H1 (cell line): ENCODE measurements at regions not wholly inside any gene's neighbourhood (a gene's known extent, or its start where the extent isn't known, plus 50 kb on each side); places are given as distances from the start of the nearest gene placed in this dataset.
A peak's percentile ranks its signal among the peaks of the same experiment; 100 is the strongest.

Source experiments
- CTCF ChIA-PET: fragments of 300-600 bp; sonication (Branson Sonifier 250); formaldehyde crosslinking; loops from one replicate; lab custom pipeline; 2021; ENCODE audit not compliant: partially characterized antibody; lab: Charles Lee
- POLR2A ChIA-PET: fragments of 300-600 bp; sonication (Branson Sonifier 250); formaldehyde crosslinking; loops from one replicate; lab custom pipeline; 2021; ENCODE audit warnings: inconsistent platforms; ENCODE audit not compliant: partially characterized antibody; lab: Charles Lee
- DNase-seq, 2 experiments: peaks; one replicate each; pipeline versions ENCODE4 v3.0.0 to v3.0.0-alpha.2; 2010 to 2022; ENCODE audit warnings: low spot score in 2 of 2, low read depth in 1 of 2, mixed read lengths in 1 of 2
- FAIRE-seq: peaks from 2 replicates; lab custom pipeline; 2011; peaks lifted over from hg19 to GRCh38; lab: Jason Lieb, UNC
- H2AFZ ChIP-seq: 2 replicates; pipeline ENCODE4 v1.8.1; 2012; ENCODE audit warnings: low read length, inconsistent platforms
- H2AK5ac ChIP-seq: 2 replicates; pipeline ENCODE4 v1.6.1; 2013; ENCODE audit warnings: low read depth, low read length
- H2BK120ac ChIP-seq: replicated peaks from 2 replicates; pipeline ENCODE3; 2013; ENCODE audit warnings: low read depth, low read length, inconsistent platforms
- H2BK12ac ChIP-seq: 2 replicates; pipeline ENCODE4 v1.6.1; 2013; ENCODE audit warnings: low read depth, low read length
- H2BK15ac ChIP-seq: 2 replicates; pipeline ENCODE4 v1.6.1; 2013; ENCODE audit warnings: low read length
- H2BK20ac ChIP-seq: 2 replicates; pipeline ENCODE4 v1.6.1; 2013; ENCODE audit warnings: low read length
- H2BK5ac ChIP-seq: 2 replicates; pipeline ENCODE4 v1.6.1; 2013; ENCODE audit warnings: low read depth, low read length
- H3K14ac ChIP-seq: 2 replicates; pipeline ENCODE4 v1.6.1; 2013; ENCODE audit warnings: inconsistent platforms; ENCODE audit not compliant: insufficient read length
- H3K18ac ChIP-seq: 2 replicates; pipeline ENCODE4 v1.6.1; 2013; ENCODE audit warnings: low read length; ENCODE audit errors: extremely low read depth
- H3K23ac ChIP-seq: 2 replicates; pipeline ENCODE4 v1.6.1; 2013; ENCODE audit warnings: inconsistent platforms; ENCODE audit not compliant: insufficient read length
- H3K23me2 ChIP-seq: 2 replicates; pipeline ENCODE4 v1.6.1; 2013; ENCODE audit warnings: low read depth, low read length
- H3K27ac ChIP-seq: 2 replicates; pipeline ENCODE4 v1.6.1; 2011; ENCODE audit warnings: low read depth, low read length, inconsistent platforms
- H3K27me3 ChIP-seq, 4 experiments: replicated peaks in 1 of 4; 1 replicate in 1 of 4; 2 replicates in 3 of 4; pipeline versions ENCODE4 v1.6.1 to v1.8.1; 2011 to 2013; ENCODE audit warnings: low read length in 3 of 4, mild to moderate bottlenecking in 3 of 4, inconsistent platforms in 2 of 4, mixed read lengths in 2 of 4, moderate library complexity in 1 of 4; ENCODE audit not compliant: control insufficient read depth in 3 of 4, insufficient read depth in 3 of 4; ENCODE audit errors: extremely low read depth in 1 of 4
- H3K36me3 ChIP-seq, 4 experiments: 2 replicates each; pipeline versions ENCODE4 v1.6.1 to v1.8.1; 2011 to 2013; ENCODE audit warnings: mild to moderate bottlenecking in 4 of 4, low read length in 3 of 4, moderate library complexity in 2 of 4, control low read depth in 1 of 4, inconsistent platforms in 1 of 4; ENCODE audit not compliant: insufficient read depth in 4 of 4, control insufficient read depth in 2 of 4
- H3K4ac ChIP-seq: replicated peaks from 2 replicates; pipeline ENCODE3; 2013; ENCODE audit warnings: low read length, low read depth, mixed read lengths, inconsistent platforms; ENCODE audit not compliant: insufficient read length
- H3K4me1 ChIP-seq, 4 experiments: replicated peaks in 1 of 4; 1 replicate in 1 of 4; 2 replicates in 3 of 4; pipeline versions ENCODE4 v1.6.1 to v1.8.1; 2011 to 2013; ENCODE audit warnings: low read length in 3 of 4, inconsistent platforms in 2 of 4, mixed read lengths in 1 of 4; ENCODE audit not compliant: insufficient read depth in 4 of 4, control insufficient read depth in 3 of 4
- H3K4me2 ChIP-seq, 2 experiments: 2 replicates each; pipeline versions ENCODE4 v1.6.1 to v1.8.1; 2011 to 2013; ENCODE audit warnings: low read depth in 2 of 2, low read length in 2 of 2, control low read depth in 1 of 2, inconsistent platforms in 1 of 2, mild to moderate bottlenecking in 1 of 2; ENCODE audit not compliant: insufficient read depth in 1 of 2
- H3K4me3 ChIP-seq, 4 experiments: fragments of 200-600, 300-600 bp in 1 of 4; sonication (generic), shearing (Covaris generic), sonication (Bioruptor Twin) in 1 of 4; 2 replicates each; pipeline versions ENCODE4 v1.5.1 to v1.8.1; 2011 to 2016; ENCODE audit warnings: low read length in 4 of 4, low read depth in 3 of 4, control low read depth in 2 of 4, inconsistent platforms in 2 of 4, mild to moderate bottlenecking in 2 of 4, mixed read lengths in 1 of 4, moderate library complexity in 1 of 4; ENCODE audit not compliant: insufficient read depth in 2 of 4; ENCODE audit errors: extremely low read depth in 1 of 4
- H3K56ac ChIP-seq: replicated peaks from 2 replicates; pipeline ENCODE3; 2013; ENCODE audit warnings: low read depth, mild to moderate bottlenecking, mixed read lengths, low read length, inconsistent platforms; ENCODE audit not compliant: insufficient read length
- H3K79me1 ChIP-seq: 2 replicates; pipeline ENCODE4 v1.6.1; 2013; ENCODE audit warnings: low read depth, low read length, control low read depth
- H3K79me2 ChIP-seq, 2 experiments: 2 replicates each; pipeline versions ENCODE4 v1.6.1 to v1.8.1; 2012 to 2013; ENCODE audit warnings: low read length in 2 of 2, mild to moderate bottlenecking in 2 of 2, inconsistent platforms in 1 of 2; ENCODE audit not compliant: insufficient read depth in 2 of 2, control insufficient read depth in 1 of 2
- H3K9ac ChIP-seq, 4 experiments: replicated peaks in 1 of 4; 1 replicate in 1 of 4; 2 replicates in 3 of 4; pipeline versions ENCODE4 v1.6.1 to v1.8.1; 2011 to 2013; ENCODE audit warnings: low read depth in 3 of 4, low read length in 3 of 4, control low read depth in 2 of 4, mild to moderate bottlenecking in 2 of 4, moderate library complexity in 2 of 4, inconsistent platforms in 1 of 4; ENCODE audit errors: extremely low read depth in 1 of 4
- H3K9me3 ChIP-seq, 2 experiments: 2 replicates each; pipeline versions ENCODE4 v1.6.1 to v1.8.1; 2012 to 2013; ENCODE audit warnings: mild to moderate bottlenecking in 2 of 2, moderate library complexity in 2 of 2, control low read depth in 1 of 2, inconsistent platforms in 1 of 2, low read depth in 1 of 2, low read length in 1 of 2, mixed read lengths in 1 of 2; ENCODE audit not compliant: insufficient read depth in 2 of 2
- H4K20me1 ChIP-seq, 2 experiments: replicated peaks in 1 of 2; 2 replicates each; pipeline versions ENCODE3 to v1.8.1; 2011 to 2013; ENCODE audit warnings: inconsistent platforms in 2 of 2, low read length in 2 of 2, mild to moderate bottlenecking in 1 of 2; ENCODE audit not compliant: insufficient read depth in 2 of 2, control insufficient read depth in 1 of 2
- H4K5ac ChIP-seq: 2 replicates; pipeline ENCODE4 v1.6.1; 2013; ENCODE audit warnings: low read length, low read depth, mixed read lengths, inconsistent platforms; ENCODE audit not compliant: insufficient read length
- H4K8ac ChIP-seq: 2 replicates; pipeline ENCODE4 v1.8.0; 2013; ENCODE audit warnings: mild to moderate bottlenecking, moderate library complexity, low read length, inconsistent platforms; ENCODE audit not compliant: insufficient read depth; ENCODE audit errors: extremely low read depth
- H4K91ac ChIP-seq: replicated peaks from 2 replicates; pipeline ENCODE3; 2013; ENCODE audit warnings: low read length, mixed read lengths, inconsistent platforms; ENCODE audit not compliant: insufficient read length
- ASH2L ChIP-seq: fragments of 200-600, 300-600 bp; sonication (generic); IDR thresholded peaks from one replicate; pipeline ENCODE4 v1.7.1; 2017; ENCODE audit warnings: low read length
- BRCA1 ChIP-seq: IDR thresholded peaks from 2 replicates; pipeline ENCODE4 v1.6.1; 2012; ENCODE audit warnings: low read depth, low read length, improper control_type of control experiment
- CHD2 ChIP-seq: IDR thresholded peaks from 2 replicates; pipeline ENCODE4 v1.6.1; 2012; ENCODE audit warnings: low read length, improper control_type of control experiment
- HDAC6 ChIP-seq: IDR thresholded peaks from one replicate; pipeline ENCODE4 v1.7.1; 2012; ENCODE audit warnings: low read depth, mild to moderate bottlenecking, inconsistent platforms, low read length, moderate library complexity
- PHF8 ChIP-seq: fragments of 200-600 bp; sonication (generic); conservative IDR thresholded peaks from 2 replicates; pipeline ENCODE4 v1.7.1; 2012; ENCODE audit warnings: low read depth, mild to moderate bottlenecking, inconsistent platforms, low read length, moderate library complexity
- POLR2A ChIP-seq, 2 experiments: IDR thresholded peaks; 1 replicate in 1 of 2; 2 replicates in 1 of 2; pipeline ENCODE4 v1.6.1; 2011; ENCODE audit warnings: low read depth in 2 of 2, low read length in 2 of 2, mild to moderate bottlenecking in 2 of 2; ENCODE audit errors: control extremely low read depth in 1 of 2
- POU5F1 ChIP-seq: IDR thresholded peaks from 2 replicates; pipeline ENCODE4 v1.6.1; 2011; ENCODE audit warnings: low read depth, mild to moderate bottlenecking, low read length, moderate library complexity
- RAD21 ChIP-seq, 2 experiments: IDR thresholded peaks in 1 of 2; conservative IDR thresholded peaks in 1 of 2; 2 replicates each; pipeline ENCODE4 v1.6.1; 2011; ENCODE audit warnings: low read depth in 2 of 2, low read length in 2 of 2, improper control_type of control experiment in 1 of 2, inconsistent platforms in 1 of 2, mild to moderate bottlenecking in 1 of 2, moderate library complexity in 1 of 2
- TCF12 ChIP-seq: IDR thresholded peaks from 2 replicates; pipeline ENCODE4 v1.6.1; 2011; ENCODE audit warnings: low read depth, mild to moderate bottlenecking, low read length
- WGBS, 2 experiments: shearing (Covaris generic) in 1 of 2; methylation state at CpG; one replicate each; pipeline versions ENCODE4 v1.1.6 to v1.1.7; 2013 to 2015; ENCODE audit warnings: low lambda C conversion rate in 2 of 2, mixed read lengths in 2 of 2, inconsistent platforms in 1 of 2, low coverage in 1 of 2, missing lambda C conversion rate in 1 of 2; ENCODE audit not compliant: insufficient replicate concordance in 2 of 2, insufficient coverage in 1 of 2, insufficient read length in 1 of 2; ENCODE audit errors: extremely low coverage in 1 of 2, missing lambda C conversion rate in 1 of 2; 5-methylcytosine and 5-hydroxymethylcytosine counted together
- TF ChIP-seq, protein P1 (sequence below): IDR thresholded peaks from 2 replicates; pipeline ENCODE4 v1.6.1; 2012; ENCODE audit warnings: inconsistent platforms
- TF ChIP-seq, protein P2 (sequence below): IDR thresholded peaks from 2 replicates; pipeline ENCODE4 v1.6.1; 2011; ENCODE audit warnings: low read depth, mild to moderate bottlenecking, low read length; ENCODE audit not compliant: insufficient read depth

DNA sequence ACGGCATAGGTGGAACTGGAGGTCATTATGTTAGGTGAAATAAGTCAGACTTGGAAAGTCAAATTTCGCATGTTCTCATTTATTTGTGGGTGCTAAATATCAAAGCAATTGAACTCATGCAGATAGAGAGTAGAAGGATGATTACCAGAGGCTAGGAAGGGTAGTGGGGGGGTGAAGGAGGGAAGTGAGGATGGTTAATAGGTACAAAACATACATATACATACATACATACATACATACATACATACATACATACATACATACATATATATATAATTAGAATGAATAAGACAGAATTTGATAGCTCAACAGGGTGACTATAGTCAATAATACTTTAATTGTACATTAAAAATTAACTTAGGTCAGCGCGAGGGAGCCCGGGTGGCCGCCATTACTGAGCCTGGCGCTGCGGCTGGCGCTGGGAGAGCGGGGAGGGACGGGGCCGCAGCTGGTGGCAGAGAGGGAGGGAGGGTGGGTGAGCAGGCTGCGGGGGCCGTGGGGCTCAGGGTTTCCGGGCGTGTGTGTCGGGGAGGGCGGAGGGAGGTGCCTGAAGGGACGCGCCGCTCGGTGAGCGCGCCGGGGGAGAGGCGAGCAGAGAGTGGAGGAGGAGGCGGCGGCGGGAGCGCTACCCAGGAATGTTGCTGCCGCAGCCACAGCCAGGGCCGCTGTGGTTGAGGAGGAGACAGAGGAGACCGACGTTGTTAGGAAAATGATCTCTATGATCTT lies 85.8 kb upstream of the EGFR start:
- H4K20me1 ChIP-seq: no peaks in the 10 kb centered on the region
- peak overlapping the region; percentile 32 to 70 (median 62) for H3K4me3 ChIP-seq
- H3K14ac ChIP-seq: no peak overlapping the region
- FAIRE-seq (no peak), DNase-seq (peak; percentile 21 to 67)
- H3K4ac ChIP-seq: no peak overlapping the region
- H3K9me3 ChIP-seq: no peaks in the 10 kb centered on the region
- H2AK5ac ChIP-seq: no peak overlapping the region
- H4K5ac ChIP-seq: no peak overlapping the region
- no peaks in the 10 kb centered on the region for H3K79me1 ChIP-seq
- peak overlapping the region in 2 of 4 experiments; percentile 25 to 50; a peak in 1 of 7 replicates for H3K9ac ChIP-seq
- no peak overlapping the region; the same call in 1 of the 2 replicates for H3K18ac ChIP-seq
- 14% methylated on average over 25 of the region's 34 CpGs; no CpG with 5 or more reads in 1 of the 2 experiments for WGBS, 2 experiments
- H3K23ac ChIP-seq: no peak overlapping the region
- no peak overlapping the region for H2BK15ac ChIP-seq
- no peak overlapping the region for H2BK5ac ChIP-seq
- no peaks in the 10 kb centered on the region for H3K23me2 ChIP-seq
- H2AFZ ChIP-seq: peak overlapping the region; percentile 95
- no peaks in the 10 kb centered on the region for H3K27me3 ChIP-seq
- H3K27ac ChIP-seq: no peak overlapping the region; the same call in 1 of the 2 replicates
- no peak overlapping the region for H4K91ac ChIP-seq
- no peak overlapping the region for H3K56ac ChIP-seq
- POLR2A ChIA-PET: no interaction called here
- H2BK20ac ChIP-seq: no peak overlapping the region
- no peaks in the 10 kb centered on the region for H3K79me2 ChIP-seq
- H3K4me1 ChIP-seq: no peaks in the 10 kb centered on the region
- no peaks in the 10 kb centered on the region for H3K36me3 ChIP-seq
- H2BK12ac ChIP-seq: no peak overlapping the region
- CTCF ChIA-PET: interaction anchor here (1.5 kb wide), 1 partner anchor 31 kb away, joined by 3 read pairs; no protein-coding TSS in a partner anchor
- peak overlapping the region; percentile 43 to 59 for H3K4me2 ChIP-seq
- H4K8ac ChIP-seq: peak overlapping the region; percentile 85; the same call in 1 of the 2 replicates
- no peak overlapping the region for H2BK120ac ChIP-seq
- TF ChIP-seq TCF12 (no peak), RAD21 (IDR thresholded peaks at IDR 0.05 in 1 of 2, conservative IDR thresholded peaks at IDR 0.05 in 1 of 2; ENCODE audit: low read depth in 2 of 2, low read length in 2 of 2) (0 out of 4 replicates have a peak, but pooled peaks of 1 of the 2 experiments have one; percentile 2), BRCA1 (no peak), POU5F1 (no peak), HDAC6 (no peak), PHF8 (peak; percentile 63; the same call in 1 of the 2 replicates), CHD2 (no peak), ASH2L (no peak), POLR2A (IDR thresholded peaks at IDR 0.05; ENCODE audit: control extremely low read depth in 1 of 2, low read depth in 2 of 2, low read length in 2 of 2) (peak; percentile 63 to 68; a peak in 2 of 3 replicates)
- TF ChIP-seq, protein P1, sequence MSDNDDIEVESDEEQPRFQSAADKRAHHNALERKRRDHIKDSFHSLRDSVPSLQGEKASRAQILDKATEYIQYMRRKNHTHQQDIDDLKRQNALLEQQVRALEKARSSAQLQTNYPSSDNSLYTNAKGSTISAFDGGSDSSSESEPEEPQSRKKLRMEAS: peak; percentile 24; the same call in 1 of the 2 replicates
- TF ChIP-seq, protein P2, sequence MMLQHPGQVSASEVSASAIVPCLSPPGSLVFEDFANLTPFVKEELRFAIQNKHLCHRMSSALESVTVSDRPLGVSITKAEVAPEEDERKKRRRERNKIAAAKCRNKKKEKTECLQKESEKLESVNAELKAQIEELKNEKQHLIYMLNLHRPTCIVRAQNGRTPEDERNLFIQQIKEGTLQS: no peak
